Nephron progenitor cell (in vitro differentiated cells): ENCODE measurements at regions not wholly inside any gene's neighbourhood (a gene's known extent, or its start where the extent isn't known, plus 50 kb on each side); places are given as distances from the start of the nearest gene placed in this dataset.
"Not testable (repeated sequence)": the region's sequence is repeated elsewhere in the genome, so short reads cannot be mapped to it uniquely, and the experiment has no call there.

ENCODE experiments used
- DNase-seq: peaks from one replicate; pipeline ENCODE4 v3.0.0; 2021
- H3K27ac Mint-ChIP-seq: 2 replicates; pipeline ENCODE4 v1.8.0; 2021; ENCODE audit warnings: mild to moderate bottlenecking, moderate library complexity, mixed read lengths
- H3K27me3 Mint-ChIP-seq: 2 replicates; pipeline ENCODE4 v1.8.0; 2021; ENCODE audit warnings: mild to moderate bottlenecking, low read depth, mixed read lengths; ENCODE audit not compliant: poor library complexity
- H3K36me3 Mint-ChIP-seq: 2 replicates; pipeline ENCODE4 v1.8.0; 2021; ENCODE audit warnings: low read depth, mixed read lengths
- H3K4me1 Mint-ChIP-seq: 2 replicates; pipeline ENCODE4 v1.8.0; 2021; ENCODE audit warnings: mixed read lengths
- H3K4me3 Mint-ChIP-seq: 2 replicates; pipeline ENCODE4 v1.8.0; 2021; ENCODE audit warnings: mild to moderate bottlenecking, moderate library complexity, mixed read lengths
- H3K9me3 Mint-ChIP-seq: 2 replicates; pipeline ENCODE4 v1.8.0; 2021; ENCODE audit warnings: mild to moderate bottlenecking, moderate library complexity, mixed read lengths
- CTCF ChIP-seq: fragments of 200-600 bp; sonication (generic); IDR thresholded peaks from 2 replicates; pipeline ENCODE4 v1.5.0; 2021; ENCODE audit warnings: antibody characterized with exemption

GRCh38 chr7:155939350-155939749 lies 127.1 kb upstream of the SHH start:
- Mint-ChIP-seq H3K27me3 (peaks cover 32% of the 10 kb centered on the region), H3K4me3 (no peak overlapping the region), H3K4me1 (no peaks in the 10 kb centered on the region), H3K27ac (no peak overlapping the region), H3K36me3 (no peaks in the 10 kb centered on the region), H3K9me3 (peaks cover 28% of the 10 kb centered on the region)
- DNase-seq, result no peak
- no peak for TF ChIP-seq CTCF

GRCh38 chr7:155938129-155938528 lies 125.9 kb upstream of the SHH start:
- no peak for DNase-seq
- no peaks in the 10 kb centered on the region for H3K4me1 Mint-ChIP-seq
- no peak for TF ChIP-seq CTCF
- no peaks in the 10 kb centered on the region for H3K36me3 Mint-ChIP-seq
- H3K27me3 Mint-ChIP-seq, result peaks cover 32% of the 10 kb centered on the region
- H3K4me3 Mint-ChIP-seq, result no peak overlapping the region
- peaks cover 28% of the 10 kb centered on the region for H3K9me3 Mint-ChIP-seq
- H3K27ac Mint-ChIP-seq, result no peak overlapping the region

GRCh38 chr7:155935726-155936125 lies 123.5 kb upstream of the SHH start:
- Mint-ChIP-seq H3K9me3 (peaks cover 28% of the 10 kb centered on the region), H3K36me3 (no peaks in the 10 kb centered on the region), H3K4me1 (no peaks in the 10 kb centered on the region), H3K27me3 (peaks cover 27% of the 10 kb centered on the region), H3K27ac (no peak overlapping the region), H3K4me3 (no peak overlapping the region)
- no peak for TF ChIP-seq CTCF
- DNase-seq, result no peak

GRCh38 chr7:155935005-155935557 lies 122.8 kb upstream of the SHH start:
- no peak for DNase-seq
- Mint-ChIP-seq H3K27me3 (peaks cover 24% of the 10 kb centered on the region), H3K36me3 (no peaks in the 10 kb centered on the region), H3K4me1 (no peaks in the 10 kb centered on the region), H3K9me3 (peaks cover 24% of the 10 kb centered on the region), H3K27ac (no peak overlapping the region), H3K4me3 (no peak overlapping the region)
- no peak for TF ChIP-seq CTCF

- H3K9me3 Mint-ChIP-seq, result peaks cover 14% of the 10 kb centered on the region
- H3K4me1 Mint-ChIP-seq, H3K27ac Mint-ChIP-seq, H3K36me3 Mint-ChIP-seq, DNase-seq, H3K4me3 Mint-ChIP-seq: not testable (repeated sequence)
- H3K27me3 Mint-ChIP-seq, result peaks cover 18% of the 10 kb centered on the region
These were observed 120.1 kb upstream of the SHH start for GRCh38 chr7:155932324-155932723.

GRCh38 chr7:155931396-155932085 lies 119.3 kb upstream of the SHH start:
- Mint-ChIP-seq H3K4me1 (peaks cover 6% of the 10 kb centered on the region), H3K27me3 (peaks cover 15% of the 10 kb centered on the region), H3K4me3 (no peak overlapping the region), H3K27ac (no peak overlapping the region), H3K9me3 (peaks cover 17% of the 10 kb centered on the region), H3K36me3 (no peaks in the 10 kb centered on the region)
- no peak for DNase-seq
- no peak for TF ChIP-seq CTCF
